ENCODE measurements at regions not wholly inside any gene's neighbourhood (a gene's known extent, or its start where the extent isn't known, plus 50 kb on each side); places are given as distances from the start of the nearest gene placed in this dataset.

GRCh38 chr3:193938613-193939012 is 197.3 kb upstream of the HES1 start:
- Histone ChIP-seq H3K9me3 (ENCODE audit: control insufficient read depth, insufficient read depth, low read length) (no peaks in the 10 kb centered on the region), H3K27me3 (ENCODE audit: control insufficient read depth, insufficient read depth, low read length) (peaks cover 8% of the 10 kb centered on the region), H3K9ac (ENCODE audit: low read depth, low read length) (no peak overlapping the region), H3K4me3 (ENCODE audit: low read depth, low read length) (no peak overlapping the region), H3K4me1 (ENCODE audit: control insufficient read depth, insufficient read depth, low read length) (peaks cover 16% of the 10 kb centered on the region), H3K36me3 (ENCODE audit: control insufficient read depth, insufficient read depth, low read length) (no peaks in the 10 kb centered on the region)

- H3K27me3 ChIP-seq (ENCODE audit: control insufficient read depth, insufficient read depth, low read length) = peaks cover 8% of the 10 kb centered on the region
- no peak overlapping the region for H3K9ac ChIP-seq (ENCODE audit: low read depth, low read length)
- no peaks in the 10 kb centered on the region for H3K9me3 ChIP-seq (ENCODE audit: control insufficient read depth, insufficient read depth, low read length)
- no peaks in the 10 kb centered on the region for H3K36me3 ChIP-seq (ENCODE audit: control insufficient read depth, insufficient read depth, low read length)
- peaks cover 24% of the 10 kb centered on the region for H3K4me1 ChIP-seq (ENCODE audit: control insufficient read depth, insufficient read depth, low read length)
- H3K4me3 ChIP-seq (ENCODE audit: low read depth, low read length) = no peak overlapping the region
These were observed 196.4 kb upstream of the HES1 start for GRCh38 chr3:193939527-193939926.

GRCh38 chr3:193940526-193940925 is 195.4 kb upstream of the HES1 start:
- no peaks in the 10 kb centered on the region for H3K36me3 ChIP-seq (ENCODE audit: control insufficient read depth, insufficient read depth, low read length)
- no peak overlapping the region for H3K9ac ChIP-seq (ENCODE audit: low read depth, low read length)
- no peak overlapping the region for H3K4me3 ChIP-seq (ENCODE audit: low read depth, low read length)
- no peaks in the 10 kb centered on the region for H3K9me3 ChIP-seq (ENCODE audit: control insufficient read depth, insufficient read depth, low read length)
- H3K4me1 ChIP-seq (ENCODE audit: control insufficient read depth, insufficient read depth, low read length) = peaks cover 34% of the 10 kb centered on the region
- H3K27me3 ChIP-seq (ENCODE audit: control insufficient read depth, insufficient read depth, low read length) = peaks cover 18% of the 10 kb centered on the region

GRCh38 chr3:193941486-193941885 is 194.5 kb upstream of the HES1 start:
- peaks cover 26% of the 10 kb centered on the region for H3K27me3 ChIP-seq (ENCODE audit: control insufficient read depth, insufficient read depth, low read length)
- H3K36me3 ChIP-seq (ENCODE audit: control insufficient read depth, insufficient read depth, low read length) = no peaks in the 10 kb centered on the region
- H3K4me1 ChIP-seq (ENCODE audit: control insufficient read depth, insufficient read depth, low read length) = peaks cover 34% of the 10 kb centered on the region
- no peak overlapping the region for H3K4me3 ChIP-seq (ENCODE audit: low read depth, low read length)
- no peak overlapping the region for H3K9ac ChIP-seq (ENCODE audit: low read depth, low read length)
- no peaks in the 10 kb centered on the region for H3K9me3 ChIP-seq (ENCODE audit: control insufficient read depth, insufficient read depth, low read length)

- Histone ChIP-seq H3K9me3 (ENCODE audit: control insufficient read depth, insufficient read depth, low read length) (no peaks in the 10 kb centered on the region), H3K36me3 (ENCODE audit: control insufficient read depth, insufficient read depth, low read length) (no peaks in the 10 kb centered on the region), H3K9ac (ENCODE audit: low read depth, low read length) (no peak overlapping the region), H3K27me3 (ENCODE audit: control insufficient read depth, insufficient read depth, low read length) (peaks cover 30% of the 10 kb centered on the region), H3K4me1 (ENCODE audit: control insufficient read depth, insufficient read depth, low read length) (peaks cover 37% of the 10 kb centered on the region), H3K4me3 (ENCODE audit: low read depth, low read length) (no peak overlapping the region)
These were observed 193.4 kb upstream of the HES1 start for GRCh38 chr3:193942516-193943055.

GRCh38 chr3:193943200-193943599 is 192.7 kb upstream of the HES1 start:
- H3K36me3 ChIP-seq (ENCODE audit: control insufficient read depth, insufficient read depth, low read length) = no peaks in the 10 kb centered on the region
- H3K4me1 ChIP-seq (ENCODE audit: control insufficient read depth, insufficient read depth, low read length) = peaks cover 37% of the 10 kb centered on the region
- peaks cover 30% of the 10 kb centered on the region for H3K27me3 ChIP-seq (ENCODE audit: control insufficient read depth, insufficient read depth, low read length)
- H3K4me3 ChIP-seq (ENCODE audit: low read depth, low read length) = no peak overlapping the region
- H3K9ac ChIP-seq (ENCODE audit: low read depth, low read length) = no peak overlapping the region
- no peaks in the 10 kb centered on the region for H3K9me3 ChIP-seq (ENCODE audit: control insufficient read depth, insufficient read depth, low read length)

GRCh38 chr3:193943851-193944517 is 192.0 kb upstream of the HES1 start:
- Histone ChIP-seq H3K9me3 (ENCODE audit: control insufficient read depth, insufficient read depth, low read length) (no peaks in the 10 kb centered on the region), H3K4me3 (ENCODE audit: low read depth, low read length) (peak overlapping the region; percentile 14), H3K27me3 (ENCODE audit: control insufficient read depth, insufficient read depth, low read length) (peaks cover 30% of the 10 kb centered on the region), H3K9ac (ENCODE audit: low read depth, low read length) (no peak overlapping the region), H3K36me3 (ENCODE audit: control insufficient read depth, insufficient read depth, low read length) (no peaks in the 10 kb centered on the region), H3K4me1 (ENCODE audit: control insufficient read depth, insufficient read depth, low read length) (peaks cover 32% of the 10 kb centered on the region)

GRCh38 chr3:193944518-193944884 is 191.4 kb upstream of the HES1 start:
- Histone ChIP-seq H3K4me3 (ENCODE audit: low read depth, low read length) (peak overlapping the region; percentile 14), H3K9ac (ENCODE audit: low read depth, low read length) (no peak overlapping the region), H3K4me1 (ENCODE audit: control insufficient read depth, insufficient read depth, low read length) (peaks cover 29% of the 10 kb centered on the region), H3K9me3 (ENCODE audit: control insufficient read depth, insufficient read depth, low read length) (no peaks in the 10 kb centered on the region), H3K27me3 (ENCODE audit: control insufficient read depth, insufficient read depth, low read length) (peaks cover 32% of the 10 kb centered on the region), H3K36me3 (ENCODE audit: control insufficient read depth, insufficient read depth, low read length) (no peaks in the 10 kb centered on the region)

- Histone ChIP-seq H3K4me1 (ENCODE audit: control insufficient read depth, insufficient read depth, low read length) (peaks cover 29% of the 10 kb centered on the region), H3K4me3 (ENCODE audit: low read depth, low read length) (no peak overlapping the region), H3K9me3 (ENCODE audit: control insufficient read depth, insufficient read depth, low read length) (no peaks in the 10 kb centered on the region), H3K9ac (ENCODE audit: low read depth, low read length) (no peak overlapping the region), H3K27me3 (ENCODE audit: control insufficient read depth, insufficient read depth, low read length) (peaks cover 32% of the 10 kb centered on the region), H3K36me3 (ENCODE audit: control insufficient read depth, insufficient read depth, low read length) (no peaks in the 10 kb centered on the region)
These were observed 190.8 kb upstream of the HES1 start for GRCh38 chr3:193945143-193945542.

- peaks cover 29% of the 10 kb centered on the region for H3K4me1 ChIP-seq (ENCODE audit: control insufficient read depth, insufficient read depth, low read length)
- H3K4me3 ChIP-seq (ENCODE audit: low read depth, low read length) = no peak overlapping the region
- H3K9ac ChIP-seq (ENCODE audit: low read depth, low read length) = no peak overlapping the region
- H3K9me3 ChIP-seq (ENCODE audit: control insufficient read depth, insufficient read depth, low read length) = no peaks in the 10 kb centered on the region
- peaks cover 26% of the 10 kb centered on the region for H3K27me3 ChIP-seq (ENCODE audit: control insufficient read depth, insufficient read depth, low read length)
- H3K36me3 ChIP-seq (ENCODE audit: control insufficient read depth, insufficient read depth, low read length) = no peaks in the 10 kb centered on the region
These were observed 189.0 kb upstream of the HES1 start for GRCh38 chr3:193946945-193947344.

GRCh38 chr3:193947596-193947995 is 188.4 kb upstream of the HES1 start:
- H3K4me3 ChIP-seq (ENCODE audit: low read depth, low read length) = no peak overlapping the region
- no peaks in the 10 kb centered on the region for H3K9me3 ChIP-seq (ENCODE audit: control insufficient read depth, insufficient read depth, low read length)
- no peaks in the 10 kb centered on the region for H3K36me3 ChIP-seq (ENCODE audit: control insufficient read depth, insufficient read depth, low read length)
- peaks cover 24% of the 10 kb centered on the region for H3K27me3 ChIP-seq (ENCODE audit: control insufficient read depth, insufficient read depth, low read length)
- H3K9ac ChIP-seq (ENCODE audit: low read depth, low read length) = no peak overlapping the region
- H3K4me1 ChIP-seq (ENCODE audit: control insufficient read depth, insufficient read depth, low read length) = peaks cover 29% of the 10 kb centered on the region

- no peaks in the 10 kb centered on the region for H3K9me3 ChIP-seq (ENCODE audit: control insufficient read depth, insufficient read depth, low read length)
- H3K27me3 ChIP-seq (ENCODE audit: control insufficient read depth, insufficient read depth, low read length) = peaks cover 24% of the 10 kb centered on the region
- no peak overlapping the region for H3K4me3 ChIP-seq (ENCODE audit: low read depth, low read length)
- no peaks in the 10 kb centered on the region for H3K36me3 ChIP-seq (ENCODE audit: control insufficient read depth, insufficient read depth, low read length)
- peaks cover 22% of the 10 kb centered on the region for H3K4me1 ChIP-seq (ENCODE audit: control insufficient read depth, insufficient read depth, low read length)
- no peak overlapping the region for H3K9ac ChIP-seq (ENCODE audit: low read depth, low read length)
These were observed 187.5 kb upstream of the HES1 start for GRCh38 chr3:193948459-193948858.
